ENCODE measurements at regions not wholly inside any gene's neighbourhood (a gene's known extent, or its start where the extent isn't known, plus 50 kb on each side); places are given as distances from the start of the nearest gene placed in this dataset.

GRCh38 chr7:47721670-47722069 is 139.8 kb upstream of the TNS3 start:
- TF ChIP-seq EZH2 (optimal IDR thresholded peaks at IDR 0.05; ENCODE audit: low read depth, low read length) = no peak
- TF ChIP-seq, protein P1, sequence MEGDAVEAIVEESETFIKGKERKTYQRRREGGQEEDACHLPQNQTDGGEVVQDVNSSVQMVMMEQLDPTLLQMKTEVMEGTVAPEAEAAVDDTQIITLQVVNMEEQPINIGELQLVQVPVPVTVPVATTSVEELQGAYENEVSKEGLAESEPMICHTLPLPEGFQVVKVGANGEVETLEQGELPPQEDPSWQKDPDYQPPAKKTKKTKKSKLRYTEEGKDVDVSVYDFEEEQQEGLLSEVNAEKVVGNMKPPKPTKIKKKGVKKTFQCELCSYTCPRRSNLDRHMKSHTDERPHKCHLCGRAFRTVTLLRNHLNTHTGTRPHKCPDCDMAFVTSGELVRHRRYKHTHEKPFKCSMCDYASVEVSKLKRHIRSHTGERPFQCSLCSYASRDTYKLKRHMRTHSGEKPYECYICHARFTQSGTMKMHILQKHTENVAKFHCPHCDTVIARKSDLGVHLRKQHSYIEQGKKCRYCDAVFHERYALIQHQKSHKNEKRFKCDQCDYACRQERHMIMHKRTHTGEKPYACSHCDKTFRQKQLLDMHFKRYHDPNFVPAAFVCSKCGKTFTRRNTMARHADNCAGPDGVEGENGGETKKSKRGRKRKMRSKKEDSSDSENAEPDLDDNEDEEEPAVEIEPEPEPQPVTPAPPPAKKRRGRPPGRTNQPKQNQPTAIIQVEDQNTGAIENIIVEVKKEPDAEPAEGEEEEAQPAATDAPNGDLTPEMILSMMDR (IDR thresholded peaks at IDR 0.05; ENCODE audit: low read length) = peak; percentile 21; the same call in 1 of the 2 replicates

Measured in MM.1S (cell line).